Globus pallidus (tissue), 1 donor: ENCODE measurements at regions not wholly inside any gene's neighbourhood (a gene's known extent, or its start where the extent isn't known, plus 50 kb on each side); places are given as distances from the start of the nearest gene placed in this dataset.

Source experiments
- DNase-seq: peaks from one replicate; pipeline ENCODE4 v3.0.0-alpha.2; 2015; ENCODE audit warnings: low spot score

GRCh38 chr2:18182861-18183260 lies 304.4 kb downstream of the KCNS3 start:
- DNase-seq = no peak

GRCh38 chr2:18180912-18181311 lies 302.4 kb downstream of the KCNS3 start:
- DNase-seq = no peak

DNA sequence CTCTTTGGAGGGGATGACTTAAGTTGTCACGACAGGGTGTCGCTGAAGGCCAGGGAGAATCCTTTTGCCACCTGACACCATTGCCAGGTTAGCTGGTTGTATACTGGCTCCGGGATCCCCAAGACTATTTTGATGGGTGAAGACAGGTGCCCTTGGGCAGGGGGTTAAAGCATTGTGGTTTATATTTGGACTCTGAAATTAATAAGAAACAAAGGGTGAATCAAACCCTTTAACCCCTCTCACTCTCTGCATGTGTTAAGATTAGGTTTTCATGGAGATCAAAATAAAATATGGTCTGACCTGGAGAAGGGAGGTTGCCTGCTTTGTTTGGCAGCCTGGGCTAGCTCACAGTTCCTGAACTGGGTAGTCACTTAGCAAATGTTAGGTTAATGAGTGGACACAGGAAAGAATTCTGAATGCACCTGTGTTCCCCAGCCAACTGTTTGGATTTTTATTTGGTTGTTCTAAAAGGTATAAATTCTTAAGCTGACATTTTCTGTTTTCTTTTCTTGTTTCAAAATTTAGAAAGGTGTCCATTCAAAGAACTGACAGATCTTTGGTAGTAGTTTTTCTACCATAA lies 301.7 kb downstream of the KCNS3 start:
- no peak for DNase-seq

DNA sequence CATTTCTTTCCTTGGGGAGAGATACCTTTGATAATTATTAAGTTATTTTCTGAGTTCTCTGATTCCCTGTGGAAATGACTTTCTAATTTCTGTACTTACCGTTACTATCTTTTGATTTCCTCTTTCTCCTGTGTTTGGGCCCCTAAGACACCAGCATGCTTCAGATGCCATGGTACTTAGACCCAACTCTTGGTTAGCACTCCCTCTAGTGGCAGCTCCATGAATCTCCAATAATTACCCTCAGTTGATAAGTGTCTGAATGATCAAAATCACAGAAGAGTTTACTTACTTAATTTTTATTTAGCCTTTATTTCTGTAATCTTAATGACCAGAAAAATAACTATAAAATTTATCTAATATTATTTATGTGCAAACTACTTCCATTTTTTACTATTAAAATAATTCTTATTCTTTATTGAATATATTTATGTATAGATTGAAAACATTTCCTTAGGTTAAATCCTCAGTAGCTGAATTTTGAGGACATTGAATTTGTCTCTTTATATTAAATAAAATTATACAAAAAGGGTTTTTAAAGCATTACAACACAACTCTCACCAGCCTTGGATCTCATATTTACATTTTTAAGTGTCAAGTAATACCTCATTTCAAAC lies 300.4 kb downstream of the KCNS3 start:
- peak; percentile 54 for DNase-seq

- DNase-seq = no peak
These were observed 298.3 kb downstream of the KCNS3 start for GRCh38 chr2:18176679-18177215.

DNA sequence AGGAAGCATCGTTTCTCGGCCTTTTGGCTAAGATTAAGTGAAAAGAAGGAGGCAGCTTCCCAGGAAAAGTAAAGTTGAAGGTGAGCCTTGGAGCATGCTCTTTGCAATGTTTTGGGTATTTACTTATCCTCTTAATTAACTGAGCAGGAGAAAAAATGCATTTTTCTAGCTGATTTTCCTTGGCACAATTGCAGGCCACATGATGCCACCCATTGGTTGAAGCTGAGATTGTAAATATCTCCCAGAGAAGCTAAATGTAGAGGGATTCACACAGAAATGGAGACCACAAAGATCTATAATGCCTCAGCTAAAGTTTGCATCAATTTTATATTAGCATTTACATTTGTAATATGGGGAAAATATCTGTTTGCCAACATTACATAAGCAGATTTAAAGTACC lies 294.1 kb downstream of the KCNS3 start:
- DNase-seq = no peak

GRCh38 chr2:18171191-18172139 lies 293.0 kb downstream of the KCNS3 start:
- DNase-seq = no peak

DNA sequence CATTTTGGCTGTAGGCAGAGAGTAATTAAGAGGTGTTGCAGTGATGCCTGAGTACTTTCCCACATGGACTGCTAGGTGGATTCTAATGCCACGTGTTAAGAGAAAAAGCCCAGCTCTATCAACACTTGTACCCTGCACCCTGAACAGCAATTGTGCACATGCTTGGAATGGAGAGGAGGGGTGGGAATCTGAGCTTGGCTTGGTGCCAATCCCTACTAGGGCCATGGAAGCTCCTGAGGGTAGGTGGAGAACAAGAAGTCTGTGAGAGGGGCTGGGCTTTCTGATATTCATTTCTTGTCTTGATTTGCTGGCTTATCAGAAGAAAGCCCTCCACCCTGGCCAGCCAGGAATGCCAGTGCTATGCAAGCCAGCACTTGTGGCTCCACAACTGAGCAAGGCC lies 292.2 kb downstream of the KCNS3 start:
- no peak for DNase-seq

GRCh38 chr2:18169893-18170175 lies 291.4 kb downstream of the KCNS3 start:
- DNase-seq = no peak

DNA sequence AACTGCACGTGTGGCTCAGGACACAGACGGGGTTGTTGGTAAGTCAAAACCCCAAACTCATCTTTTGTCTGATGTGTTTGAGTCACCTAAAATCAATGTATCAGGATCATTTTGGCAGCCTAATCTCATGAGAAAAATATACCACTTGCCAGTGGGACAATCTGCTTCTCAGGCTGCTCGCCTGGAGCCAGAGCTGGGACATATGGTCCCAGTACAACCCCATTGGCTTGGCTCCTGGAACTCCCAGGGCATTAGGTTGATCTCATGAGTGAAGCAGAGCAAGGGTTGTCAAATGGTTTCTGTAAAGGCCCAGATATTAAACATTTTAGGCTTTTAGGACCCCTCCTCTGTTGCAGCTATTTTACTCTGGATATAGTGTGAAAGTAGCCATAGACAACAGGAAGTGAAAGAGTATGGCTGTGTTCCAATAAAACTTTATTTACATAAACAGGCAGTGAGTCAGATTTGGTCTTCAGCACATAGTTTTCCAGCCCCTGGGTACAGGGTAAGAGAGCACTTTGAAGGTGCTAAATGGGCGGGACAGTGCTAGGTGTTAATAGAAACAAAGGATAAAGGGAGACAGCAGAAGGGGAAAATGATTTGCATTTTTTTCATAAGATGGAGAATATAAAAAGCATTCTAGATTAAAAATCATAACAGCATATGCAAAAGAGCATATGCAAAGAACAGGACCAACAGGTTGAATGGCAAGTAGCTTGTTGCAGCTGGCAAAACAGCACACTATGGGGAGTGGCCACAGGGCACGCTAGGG lies 290.8 kb downstream of the KCNS3 start:
- DNase-seq = no peak

- DNase-seq = no peak
These were observed 289.4 kb downstream of the KCNS3 start for GRCh38 chr2:18167871-18168270.

- DNase-seq = no peak
These were observed 283.2 kb downstream of the KCNS3 start for GRCh38 chr2:18161681-18162080.

DNA sequence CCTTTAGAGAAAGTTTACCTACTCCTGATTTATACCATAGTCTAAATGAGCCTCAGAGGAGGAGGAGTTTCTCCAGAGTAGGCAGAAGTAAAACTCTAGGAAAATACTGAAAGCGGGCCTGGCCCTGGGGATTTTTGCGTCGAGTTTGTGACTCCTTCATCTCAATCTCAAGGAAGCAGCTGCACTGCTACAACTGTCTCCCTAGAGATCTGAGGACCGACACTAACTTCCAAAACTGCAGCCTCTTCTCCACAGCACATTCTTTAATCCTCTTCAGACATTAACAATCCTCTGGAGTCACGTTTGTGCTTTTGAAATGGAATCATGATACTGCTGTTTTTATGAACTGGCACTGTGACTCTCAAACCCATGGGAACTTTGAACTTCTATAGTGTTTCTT lies 281.4 kb downstream of the KCNS3 start:
- DNase-seq = no peak

- DNase-seq = no peak
These were observed 278.0 kb downstream of the KCNS3 start for GRCh38 chr2:18156421-18156820.

DNA sequence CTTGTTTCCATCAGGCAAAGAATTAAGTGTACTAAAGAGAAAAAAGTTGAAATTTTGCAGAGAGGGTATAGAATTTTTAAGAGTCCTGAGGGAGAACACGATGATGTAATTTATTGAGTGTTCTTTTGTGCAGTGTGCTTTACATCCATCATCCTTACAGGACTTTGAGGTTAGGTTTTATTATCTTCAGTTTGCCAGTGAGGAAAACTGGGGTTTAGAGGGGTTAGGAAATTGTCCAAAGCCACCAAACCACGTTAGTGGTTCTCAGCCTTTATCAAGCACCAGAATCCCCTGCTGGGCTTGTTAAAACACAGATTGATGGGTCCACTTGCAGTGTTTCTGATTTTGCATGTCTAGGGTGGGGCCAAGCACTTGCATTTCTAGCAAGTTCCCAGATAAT lies 277.5 kb downstream of the KCNS3 start:
- DNase-seq = no peak

DNA sequence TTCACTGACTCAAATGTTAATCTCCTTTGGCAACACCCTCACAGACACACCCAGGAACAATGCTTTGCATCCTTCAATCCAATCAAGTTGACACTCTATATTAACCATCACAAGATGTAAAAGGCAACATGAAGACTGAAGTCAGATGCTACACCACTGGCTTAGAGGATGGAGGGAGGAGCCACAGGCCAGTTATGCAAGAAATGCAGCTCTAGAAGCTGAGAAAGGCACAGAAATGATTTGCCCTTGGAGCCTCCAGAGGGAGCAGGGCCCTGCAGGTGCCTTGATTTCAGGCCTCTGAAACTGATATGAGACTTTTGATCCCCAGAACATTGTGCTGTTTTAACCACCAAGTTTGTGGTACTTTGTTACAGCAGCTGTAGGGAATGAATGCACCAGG lies 276.3 kb downstream of the KCNS3 start:
- DNase-seq = no peak

GRCh38 chr2:18154259-18154658 lies 275.8 kb downstream of the KCNS3 start:
- no peak for DNase-seq

- no peak for DNase-seq
These were observed 275.3 kb downstream of the KCNS3 start for GRCh38 chr2:18153741-18154140.

GRCh38 chr2:18151237-18151636 lies 272.8 kb downstream of the KCNS3 start:
- no peak for DNase-seq

- DNase-seq = peak; percentile 43
These were observed 271.3 kb downstream of the KCNS3 start for GRCh38 chr2:18149660-18150246.

- no peak for DNase-seq
These were observed 258.5 kb downstream of the KCNS3 start for GRCh38 chr2:18136881-18137475.

GRCh38 chr2:18133310-18133709 lies 254.8 kb downstream of the KCNS3 start:
- DNase-seq = no peak
